ENCODE measurements at regions not wholly inside any gene's neighbourhood (a gene's known extent, or its start where the extent isn't known, plus 50 kb on each side); places are given as distances from the start of the nearest gene placed in this dataset.
"Not testable (repeated sequence)": the region's sequence is repeated elsewhere in the genome, so short reads cannot be mapped to it uniquely, and the experiment has no call there.

DNA sequence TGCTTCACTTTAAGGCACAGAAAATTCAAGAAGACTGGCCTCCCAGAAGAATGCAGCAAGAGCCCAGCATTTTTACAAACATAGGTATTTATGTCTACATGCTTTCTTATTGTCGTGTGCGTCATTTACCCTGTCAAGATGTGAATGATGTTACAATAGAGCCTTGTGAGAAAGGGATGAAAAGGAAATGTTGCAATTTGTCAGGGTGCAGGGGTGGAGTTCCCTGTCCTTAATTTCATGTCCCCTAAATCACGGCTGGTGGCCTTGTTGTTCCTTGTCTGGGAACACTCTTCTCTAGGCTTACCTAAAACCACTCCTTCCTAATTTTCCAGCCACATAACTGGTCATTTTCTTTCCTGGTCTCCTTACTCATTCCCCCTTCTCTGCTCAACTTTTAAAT lies 194.2 kb downstream of the TXNL1 start:
- DNase-seq (no peak), ATAC-seq (no peak)
- Histone ChIP-seq H3K9me3 (no peaks in the 10 kb centered on the region), H3K36me3 (ENCODE audit: low read depth) (no peaks in the 10 kb centered on the region), H3K4me3 (no peak overlapping the region), H3K4me1 (ENCODE audit: low read depth) (no peaks in the 10 kb centered on the region)
- intact Hi-C loops (cut with DNase I, micrococcal nuclease), result no loop called here
- TF ChIP-seq, protein P1, sequence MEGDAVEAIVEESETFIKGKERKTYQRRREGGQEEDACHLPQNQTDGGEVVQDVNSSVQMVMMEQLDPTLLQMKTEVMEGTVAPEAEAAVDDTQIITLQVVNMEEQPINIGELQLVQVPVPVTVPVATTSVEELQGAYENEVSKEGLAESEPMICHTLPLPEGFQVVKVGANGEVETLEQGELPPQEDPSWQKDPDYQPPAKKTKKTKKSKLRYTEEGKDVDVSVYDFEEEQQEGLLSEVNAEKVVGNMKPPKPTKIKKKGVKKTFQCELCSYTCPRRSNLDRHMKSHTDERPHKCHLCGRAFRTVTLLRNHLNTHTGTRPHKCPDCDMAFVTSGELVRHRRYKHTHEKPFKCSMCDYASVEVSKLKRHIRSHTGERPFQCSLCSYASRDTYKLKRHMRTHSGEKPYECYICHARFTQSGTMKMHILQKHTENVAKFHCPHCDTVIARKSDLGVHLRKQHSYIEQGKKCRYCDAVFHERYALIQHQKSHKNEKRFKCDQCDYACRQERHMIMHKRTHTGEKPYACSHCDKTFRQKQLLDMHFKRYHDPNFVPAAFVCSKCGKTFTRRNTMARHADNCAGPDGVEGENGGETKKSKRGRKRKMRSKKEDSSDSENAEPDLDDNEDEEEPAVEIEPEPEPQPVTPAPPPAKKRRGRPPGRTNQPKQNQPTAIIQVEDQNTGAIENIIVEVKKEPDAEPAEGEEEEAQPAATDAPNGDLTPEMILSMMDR (IDR thresholded peaks at IDR 0.05), result no peak

DNA sequence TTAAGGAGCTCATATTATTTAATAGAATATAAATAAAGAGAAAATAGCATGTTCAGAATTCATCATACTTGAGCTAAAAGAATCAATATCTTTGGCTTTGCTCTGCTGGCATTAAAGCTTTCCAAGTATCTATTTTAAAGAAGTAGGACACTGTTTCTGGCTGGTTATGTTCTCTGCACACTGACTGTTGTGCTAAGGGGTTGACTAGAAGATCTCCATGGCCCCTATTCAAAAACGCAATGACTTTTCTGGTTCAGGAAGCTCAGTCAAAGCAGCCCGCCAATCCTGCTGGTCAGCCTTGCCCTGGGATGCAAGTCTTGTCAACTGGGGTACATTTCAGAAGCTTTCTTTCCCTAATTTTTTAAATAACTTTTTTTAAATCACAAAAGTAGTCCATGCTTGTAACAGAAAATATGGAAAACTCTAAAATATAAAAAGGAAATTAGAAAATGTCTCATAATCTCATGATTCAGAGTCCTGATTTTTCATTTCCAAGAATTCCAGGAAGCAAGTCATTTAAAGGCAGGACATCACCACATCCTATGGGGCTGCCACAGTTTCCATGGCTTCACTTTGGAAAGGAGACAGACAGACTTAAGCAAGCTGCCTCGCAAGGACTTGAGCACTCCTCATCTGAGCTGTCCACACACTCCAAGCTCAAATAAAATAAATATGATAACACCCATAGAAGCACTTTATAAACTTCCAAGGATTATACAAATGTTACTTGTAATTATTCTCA lies 195.1 kb downstream of the TXNL1 start:
- intact Hi-C loops (cut with DNase I, micrococcal nuclease), result no loop called here
- TF ChIP-seq, protein P1 (IDR thresholded peaks at IDR 0.05), result no peak
- DNase-seq (no peak), ATAC-seq (no peak)
- H3K36me3 ChIP-seq (ENCODE audit: low read depth), result no peaks in the 10 kb centered on the region
- H3K4me1 ChIP-seq (ENCODE audit: low read depth), result no peaks in the 10 kb centered on the region
- no peak overlapping the region for H3K4me3 ChIP-seq
- H3K9me3 ChIP-seq, result no peaks in the 10 kb centered on the region

- H3K36me3 ChIP-seq (ENCODE audit: low read depth); intact Hi-C loops (cut with DNase I, micrococcal nuclease); H3K9me3 ChIP-seq; H3K4me1 ChIP-seq (ENCODE audit: low read depth); ATAC-seq; DNase-seq; H3K4me3 ChIP-seq: not testable (repeated sequence)
These were observed 199.9 kb downstream of the TXNL1 start for GRCh38 chr18:56438480-56438879.

GRCh38 chr18:56436651-56437050 lies 201.7 kb downstream of the TXNL1 start:
- ATAC-seq, result no peak
- Histone ChIP-seq H3K9me3 (no peaks in the 10 kb centered on the region), H3K36me3 (ENCODE audit: low read depth) (no peaks in the 10 kb centered on the region), H3K4me3 (no peak overlapping the region), H3K4me1 (ENCODE audit: low read depth) (no peaks in the 10 kb centered on the region)
- no peak for DNase-seq
- TF ChIP-seq, protein P1 (IDR thresholded peaks at IDR 0.05), result no peak
- intact Hi-C loops (cut with DNase I, micrococcal nuclease), result no loop called here

- intact Hi-C loops (cut with DNase I, micrococcal nuclease), result no loop called here
- TF ChIP-seq, protein P1 (IDR thresholded peaks at IDR 0.05), result no peak
- H3K4me3 ChIP-seq, result no peak overlapping the region
- no peaks in the 10 kb centered on the region for H3K36me3 ChIP-seq (ENCODE audit: low read depth)
- DNase-seq (no peak), ATAC-seq (no peak)
- no peaks in the 10 kb centered on the region for H3K4me1 ChIP-seq (ENCODE audit: low read depth)
- no peaks in the 10 kb centered on the region for H3K9me3 ChIP-seq
These were observed 204.5 kb downstream of the TXNL1 start for GRCh38 chr18:56433919-56434318.

DNA sequence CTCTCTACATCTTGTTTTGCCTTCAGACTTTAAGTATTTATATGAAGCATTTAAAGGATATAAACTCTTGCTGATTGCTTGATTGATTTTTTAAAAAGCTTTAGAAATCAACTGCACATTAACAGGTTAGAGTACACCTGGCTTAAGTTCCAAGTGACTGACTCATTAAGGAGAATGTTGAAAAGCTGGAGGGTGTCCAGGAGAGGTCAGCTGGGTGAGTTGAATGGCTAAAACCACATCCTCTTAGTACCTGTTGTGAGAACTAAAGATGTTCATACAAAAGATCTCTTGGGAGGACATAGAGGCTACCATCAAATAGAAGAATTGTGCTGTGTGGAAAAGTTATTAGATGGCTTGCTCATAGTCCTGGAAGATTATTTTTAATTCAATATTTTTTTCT lies 206.8 kb downstream of the TXNL1 start:
- Histone ChIP-seq H3K4me3 (no peak overlapping the region), H3K36me3 (ENCODE audit: low read depth) (no peaks in the 10 kb centered on the region), H3K9me3 (no peaks in the 10 kb centered on the region), H3K4me1 (ENCODE audit: low read depth) (no peaks in the 10 kb centered on the region)
- no peak for ATAC-seq
- intact Hi-C loops (cut with DNase I, micrococcal nuclease), result no loop called here
- TF ChIP-seq, protein P1 (IDR thresholded peaks at IDR 0.05), result no peak
- DNase-seq, result no peak

Data from mucosa of descending colon (tissue), 3 donors.